Karpas-422 (cell line): ENCODE measurements at regions not wholly inside any gene's neighbourhood (a gene's known extent, or its start where the extent isn't known, plus 50 kb on each side); places are given as distances from the start of the nearest gene placed in this dataset.

Source experiments
- DNase-seq: peaks from one replicate; pipeline ENCODE4 v3.0.0-alpha.2; 2015
- H2AFZ ChIP-seq: fragments of 200-600 bp; sonication (generic); 2 replicates; pipeline ENCODE4 v1.6.1; 2014; ENCODE audit warnings: antibody characterized with exemption, low read length, mixed read lengths
- H3K27ac ChIP-seq: fragments of 200-600 bp; sonication (generic); 2 replicates; pipeline ENCODE4 v1.5.1; 2014; ENCODE audit warnings: mild to moderate bottlenecking, low read length, moderate library complexity
- H3K27me3 ChIP-seq: fragments of 200-600 bp; sonication (generic); 2 replicates; pipeline ENCODE4 v1.6.1; 2014; ENCODE audit warnings: low read length, mixed read lengths
- H3K36me3 ChIP-seq: fragments of 200-600 bp; sonication (generic); 2 replicates; pipeline ENCODE4 v1.6.1; 2014; ENCODE audit warnings: low read length, mixed read lengths; ENCODE audit not compliant: insufficient read depth
- H3K4me1 ChIP-seq: fragments of 200-600 bp; sonication (generic); 2 replicates; pipeline ENCODE4 v1.6.1; 2014; ENCODE audit warnings: mild to moderate bottlenecking, low read length, mixed read lengths
- H3K4me2 ChIP-seq: fragments of 200-600 bp; sonication (generic); 2 replicates; pipeline ENCODE4 v1.6.1; 2014; ENCODE audit warnings: low read length, low read depth, mild to moderate bottlenecking; ENCODE audit not compliant: poor library complexity, severe bottlenecking
- H3K4me3 ChIP-seq: fragments of 200-600 bp; sonication (generic); 2 replicates; pipeline ENCODE4 v1.5.1; 2014; ENCODE audit warnings: mild to moderate bottlenecking, antibody characterized with exemption, low read length, mixed read lengths
- H3K79me2 ChIP-seq: fragments of 200-600 bp; sonication (generic); 2 replicates; pipeline ENCODE4 v1.6.1; 2014; ENCODE audit warnings: mild to moderate bottlenecking, low read length, mixed read lengths
- H3K9ac ChIP-seq: fragments of 200-600 bp; sonication (generic); 2 replicates; pipeline ENCODE4 v1.6.0; 2014; ENCODE audit warnings: low read length
- H3K9me2 ChIP-seq: fragments of 200-600 bp; sonication (generic), shearing (Covaris generic); replicated peaks from 2 replicates; pipeline ENCODE4 v1.6.0; 2014; ENCODE audit warnings: mild to moderate bottlenecking, low read length, moderate library complexity; ENCODE audit not compliant: insufficient read depth
- H3K9me3 ChIP-seq: fragments of 300-700, 200-600 bp; sonication (generic); 2 replicates; pipeline ENCODE4 v1.6.1; 2014; ENCODE audit warnings: low read length, mixed read lengths
- H4K20me1 ChIP-seq: fragments of 200-600 bp; sonication (generic); 2 replicates; pipeline ENCODE4 v1.6.1; 2014; ENCODE audit warnings: mild to moderate bottlenecking, antibody characterized with exemption, low read length, low read depth; ENCODE audit not compliant: insufficient read depth

GRCh38 chr9:107390279-107390678, 99.3 kb downstream of the KLF4 start:
- Histone ChIP-seq H2AFZ (no peak overlapping the region), H3K9ac (no peak overlapping the region), H3K79me2 (no peaks in the 10 kb centered on the region), H3K4me1 (no peaks in the 10 kb centered on the region), H3K27me3 (no peaks in the 10 kb centered on the region), H3K4me3 (no peak overlapping the region), H3K9me3 (no peaks in the 10 kb centered on the region), H3K9me2 (no peaks in the 10 kb centered on the region), H3K27ac (no peak overlapping the region), H4K20me1 (no peaks in the 10 kb centered on the region), H3K36me3 (no peaks in the 10 kb centered on the region), H3K4me2 (no peak overlapping the region)
- DNase-seq, result no peak

DNA sequence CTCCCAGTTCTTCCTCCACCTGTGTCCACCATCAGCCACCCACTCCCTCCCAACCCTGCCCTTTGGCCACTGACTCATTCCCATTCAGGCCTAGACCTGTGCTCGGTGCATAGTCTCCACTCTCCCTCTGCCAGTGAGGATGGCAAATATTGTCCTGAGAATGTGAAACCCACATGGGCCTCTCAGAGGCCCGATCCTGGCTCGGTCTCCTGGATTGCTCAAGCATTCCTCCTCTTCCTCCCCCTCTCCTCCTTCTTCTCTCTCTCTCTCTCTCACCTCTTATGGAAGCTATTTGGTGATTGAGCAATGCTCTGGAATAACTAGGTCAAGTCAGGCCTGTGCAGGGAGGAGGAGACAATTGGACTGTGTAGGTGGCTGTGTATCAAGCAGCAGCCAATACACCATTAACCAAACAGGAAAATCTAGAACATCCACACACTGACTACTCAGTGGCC, 99.9 kb downstream of the KLF4 start:
- Histone ChIP-seq H3K9me3 (no peaks in the 10 kb centered on the region), H3K4me1 (no peaks in the 10 kb centered on the region), H3K9me2 (no peaks in the 10 kb centered on the region), H2AFZ (no peak overlapping the region), H3K27me3 (no peaks in the 10 kb centered on the region), H3K27ac (no peak overlapping the region), H4K20me1 (no peaks in the 10 kb centered on the region), H3K36me3 (no peaks in the 10 kb centered on the region), H3K4me2 (no peak overlapping the region), H3K79me2 (no peaks in the 10 kb centered on the region), H3K4me3 (no peak overlapping the region), H3K9ac (no peak overlapping the region)
- DNase-seq, result no peak

DNA sequence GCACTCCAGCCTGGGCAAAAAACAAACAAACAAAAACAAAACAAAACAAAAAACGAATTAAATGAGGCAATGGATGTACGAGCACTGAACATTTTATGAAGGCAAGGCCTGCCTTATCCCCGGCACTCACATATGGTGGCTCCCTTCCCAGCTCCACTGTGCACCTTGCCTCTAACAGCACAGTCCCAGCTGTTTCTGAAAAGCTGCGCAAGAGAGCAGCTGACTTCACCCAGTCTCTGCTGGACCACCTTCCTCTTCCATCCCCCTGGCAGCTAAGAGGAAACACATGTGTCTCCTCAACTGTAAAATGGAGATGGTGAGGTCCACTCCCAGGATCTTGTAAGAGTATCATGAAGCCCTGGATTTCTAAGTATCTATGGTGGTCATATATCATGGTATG, 100.7 kb downstream of the KLF4 start:
- no peak overlapping the region for H3K4me3 ChIP-seq
- no peak overlapping the region for H3K27ac ChIP-seq
- no peaks in the 10 kb centered on the region for H3K79me2 ChIP-seq
- no peaks in the 10 kb centered on the region for H3K9me3 ChIP-seq
- H3K9ac ChIP-seq, result no peak overlapping the region
- no peaks in the 10 kb centered on the region for H3K27me3 ChIP-seq
- no peaks in the 10 kb centered on the region for H4K20me1 ChIP-seq
- no peaks in the 10 kb centered on the region for H3K36me3 ChIP-seq
- DNase-seq, result no peak
- H3K4me1 ChIP-seq, result no peaks in the 10 kb centered on the region
- no peak overlapping the region for H3K4me2 ChIP-seq
- H3K9me2 ChIP-seq, result no peaks in the 10 kb centered on the region
- no peak overlapping the region for H2AFZ ChIP-seq

GRCh38 chr9:107387409-107387808, 102.2 kb downstream of the KLF4 start:
- Histone ChIP-seq H2AFZ (no peak overlapping the region), H3K9me3 (no peaks in the 10 kb centered on the region), H3K4me1 (no peaks in the 10 kb centered on the region), H3K79me2 (no peaks in the 10 kb centered on the region), H3K4me2 (no peak overlapping the region), H3K4me3 (no peak overlapping the region), H4K20me1 (no peaks in the 10 kb centered on the region), H3K36me3 (no peaks in the 10 kb centered on the region), H3K9ac (no peak overlapping the region), H3K9me2 (no peaks in the 10 kb centered on the region), H3K27me3 (no peaks in the 10 kb centered on the region), H3K27ac (no peak overlapping the region)
- DNase-seq, result no peak

DNA sequence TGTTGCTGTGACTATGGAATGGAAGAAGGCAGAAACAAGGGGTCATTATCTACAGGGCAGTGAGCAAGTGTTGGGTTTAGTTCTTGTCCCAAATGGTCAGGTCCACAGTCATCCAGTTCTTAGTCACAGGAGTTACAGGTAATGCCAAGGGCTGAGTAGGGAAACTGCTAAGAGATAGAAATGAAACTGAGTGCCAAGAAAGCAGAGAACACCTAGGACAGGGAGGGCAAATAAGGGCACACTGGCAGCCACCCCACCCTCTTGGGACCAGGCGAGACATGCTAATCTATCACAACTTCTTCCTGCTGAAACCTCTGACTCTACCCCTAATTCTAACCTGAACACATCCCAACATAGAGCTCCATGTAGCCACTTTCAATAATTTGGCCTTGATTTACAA, 103.2 kb downstream of the KLF4 start:
- H3K27me3 ChIP-seq, result no peaks in the 10 kb centered on the region
- no peak overlapping the region for H2AFZ ChIP-seq
- no peak overlapping the region for H3K27ac ChIP-seq
- H3K9ac ChIP-seq, result no peak overlapping the region
- no peaks in the 10 kb centered on the region for H3K9me2 ChIP-seq
- no peak for DNase-seq
- H4K20me1 ChIP-seq, result no peaks in the 10 kb centered on the region
- no peaks in the 10 kb centered on the region for H3K36me3 ChIP-seq
- no peaks in the 10 kb centered on the region for H3K4me1 ChIP-seq
- H3K79me2 ChIP-seq, result no peaks in the 10 kb centered on the region
- H3K4me2 ChIP-seq, result no peak overlapping the region
- H3K9me3 ChIP-seq, result no peaks in the 10 kb centered on the region
- no peak overlapping the region for H3K4me3 ChIP-seq
